Psoas muscle (tissue), 7 donors: ENCODE measurements at regions not wholly inside any gene's neighbourhood (a gene's known extent, or its start where the extent isn't known, plus 50 kb on each side); places are given as distances from the start of the nearest gene placed in this dataset.

Source experiments
- ATAC-seq, 4 donors: fragments of 200-7000 bp; cut with Tn5 transposase; one replicate each; pipeline ENCODE4 v1.9.1; 2020; ENCODE audit warnings: moderate library complexity in 3 of 4, mild to moderate bottlenecking in 2 of 4
- DNase-seq, 2 donors: peaks; one replicate each; pipeline ENCODE4 v3.0.0-alpha.2; 2020
- H3K27ac ChIP-seq: fragments of 200-600 bp; one replicate; pipeline ENCODE4 v1.8.0; 2022
- H3K27me3 ChIP-seq, 3 donors: fragments of 200-600 bp in 1 of 3; one replicate each; pipeline versions ENCODE4 v1.6.1 to v1.8.0; 2013 to 2022; ENCODE audit warnings: low read length in 2 of 3, mild to moderate bottlenecking in 2 of 3, moderate library complexity in 1 of 3; ENCODE audit not compliant: insufficient read depth in 3 of 3
- H3K36me3 ChIP-seq, 2 donors: fragments of 200-600 bp in 1 of 2; one replicate each; pipeline versions ENCODE4 v1.6.1 to v1.8.0; 2013 to 2022; ENCODE audit warnings: low read depth in 1 of 2, mild to moderate bottlenecking in 1 of 2, moderate library complexity in 1 of 2; ENCODE audit not compliant: insufficient read depth in 1 of 2
- H3K4me1 ChIP-seq: fragments of 200-600 bp; one replicate; pipeline ENCODE4 v1.8.0; 2022
- H3K4me3 ChIP-seq: fragments of 200-600 bp; one replicate; pipeline ENCODE4 v1.8.0; 2022; ENCODE audit warnings: mild to moderate bottlenecking
- H3K9me3 ChIP-seq: fragments of 200-600 bp; one replicate; pipeline ENCODE4 v1.8.0; 2022
- CTCF ChIP-seq: fragments of 200-600 bp; IDR thresholded peaks from one replicate; pipeline ENCODE4 v1.8.0; 2022; ENCODE audit warnings: antibody characterized with exemption
- WGBS, 3 donors: extraction: QIAGEN DNeasy Blood & Tissue Kit; methylation state at CpG; one replicate each; pipeline versions ENCODE4 v1.1.6 to v1.1.7; 2013; 5-methylcytosine and 5-hydroxymethylcytosine counted together
- intact Hi-C, 2 donors: fragments of 100-400 bp; cut with DNase I; formaldehyde crosslinking; loops; one replicate each; pipeline versions ENCODE4 v1.11.0 to v1.14.2; 2022
- donor health status: healthy with polysubstance abuse.
- donor health status: DM: no; HTN: no; CAD: no; lungs with moderate emphysema.
- donor health status: Bipolar disorder and iron deficiency.
- donor health status: healthy.
- donor health status: DM: yes; HTN: yes; CAD: no.
- donor health status: DM: no; HTN: no; CAD: no.
- donor health status: DM: yes; HTN: yes; CAD: no.

- no peak overlapping the region for H3K4me3 ChIP-seq
- DNase-seq (no peak), ATAC-seq (no peak)
- intact Hi-C loops: no loop called here
- H3K27me3 ChIP-seq: no peaks in the 10 kb centered on the region
- no peaks in the 10 kb centered on the region for H3K36me3 ChIP-seq
- 91 to 97% (median 94%) methylated on average over 4 of the region's 4 CpGs for WGBS, 3 donors
- no peaks in the 10 kb centered on the region for H3K4me1 ChIP-seq
- TF ChIP-seq CTCF: no peak
- no peaks in the 10 kb centered on the region for H3K9me3 ChIP-seq
- H3K27ac ChIP-seq: no peak overlapping the region
These were observed 398.2 kb upstream of the NBEA start for GRCh38 chr13:34543836-34544235.

- ATAC-seq (no peak), DNase-seq (no peak)
- Histone ChIP-seq H3K36me3 (no peaks in the 10 kb centered on the region), H3K27ac (no peak overlapping the region), H3K9me3 (no peaks in the 10 kb centered on the region), H3K4me3 (no peak overlapping the region), H3K4me1 (no peaks in the 10 kb centered on the region), H3K27me3 (no peaks in the 10 kb centered on the region)
- intact Hi-C loops: no loop called here
- TF ChIP-seq CTCF: no peak
- WGBS, 3 donors: 94 to 98% (median 94%) methylated on average over 2 of the region's 2 CpGs
These were observed 396.6 kb upstream of the NBEA start for GRCh38 chr13:34545461-34545860.

- Histone ChIP-seq H3K27me3 (no peaks in the 10 kb centered on the region), H3K4me3 (no peak overlapping the region), H3K9me3 (no peaks in the 10 kb centered on the region), H3K36me3 (no peaks in the 10 kb centered on the region), H3K4me1 (no peaks in the 10 kb centered on the region), H3K27ac (no peak overlapping the region)
- 41 to 43% (median 41%) methylated on average over 5 of the region's 5 CpGs for WGBS, 3 donors
- intact Hi-C loops: no loop called here
- no peak for ATAC-seq
- no peak for TF ChIP-seq CTCF
- no peak for DNase-seq
These were observed 395.5 kb upstream of the NBEA start for GRCh38 chr13:34546344-34547250.

- Histone ChIP-seq H3K9me3 (no peaks in the 10 kb centered on the region), H3K27ac (no peak overlapping the region), H3K27me3 (no peaks in the 10 kb centered on the region), H3K4me1 (no peaks in the 10 kb centered on the region), H3K4me3 (no peak overlapping the region), H3K36me3 (no peaks in the 10 kb centered on the region)
- ATAC-seq (no peak), DNase-seq (no peak)
- intact Hi-C loops: no loop called here
- no peak for TF ChIP-seq CTCF
- 41 to 50% (median 41%) methylated on average over 3 of the region's 3 CpGs for WGBS, 3 donors
These were observed 394.1 kb upstream of the NBEA start for GRCh38 chr13:34547929-34548328.

GRCh38 chr13:34553376-34553775 lies 388.7 kb upstream of the NBEA start:
- ATAC-seq (no peak), DNase-seq (no peak)
- no peaks in the 10 kb centered on the region for H3K27me3 ChIP-seq
- 78 to 92% (median 87%) methylated on average over 3 of the region's 3 CpGs for WGBS, 3 donors
- H3K27ac ChIP-seq: no peak overlapping the region
- no peak overlapping the region for H3K4me3 ChIP-seq
- intact Hi-C loops: no loop called here
- H3K9me3 ChIP-seq: no peaks in the 10 kb centered on the region
- no peak for TF ChIP-seq CTCF
- H3K36me3 ChIP-seq: no peaks in the 10 kb centered on the region
- no peaks in the 10 kb centered on the region for H3K4me1 ChIP-seq
